GM04504 (cell line): ENCODE measurements at regions not wholly inside any gene's neighbourhood (a gene's known extent, or its start where the extent isn't known, plus 50 kb on each side); places are given as distances from the start of the nearest gene placed in this dataset.
"Not testable (repeated sequence)": the region's sequence is repeated elsewhere in the genome, so short reads cannot be mapped to it uniquely, and the experiment has no call there.

Experiments used
- DNase-seq: peaks from one replicate; pipeline ENCODE4 v3.0.0-alpha.2; 2012; ENCODE audit warnings: low read depth

- no peak for DNase-seq
These were observed 563.9 kb upstream of the SEMA6A start for GRCh38 chr5:117138523-117138922.

GRCh38 chr5:117135851-117136250, 561.2 kb upstream of the SEMA6A start:
- no peak for DNase-seq

GRCh38 chr5:117133198-117133597, 558.6 kb upstream of the SEMA6A start:
- DNase-seq, result no peak

- DNase-seq, result no peak
These were observed 557.3 kb upstream of the SEMA6A start for GRCh38 chr5:117131876-117132275.

- no peak for DNase-seq
These were observed 556.5 kb upstream of the SEMA6A start for GRCh38 chr5:117131048-117131679.

- no peak for DNase-seq
These were observed 543.9 kb upstream of the SEMA6A start for GRCh38 chr5:117118499-117118898.

- DNase-seq, result not testable (repeated sequence)
These were observed 542.7 kb upstream of the SEMA6A start for GRCh38 chr5:117117314-117117713.

GRCh38 chr5:117110548-117110947, 535.9 kb upstream of the SEMA6A start:
- no peak for DNase-seq

- no peak for DNase-seq
These were observed 533.2 kb upstream of the SEMA6A start for GRCh38 chr5:117107859-117108258.

- DNase-seq, result no peak
These were observed 529.1 kb upstream of the SEMA6A start for GRCh38 chr5:117103703-117104102.

GRCh38 chr5:117102591-117102990, 528.0 kb upstream of the SEMA6A start:
- no peak for DNase-seq

GRCh38 chr5:117100176-117100575, 525.6 kb upstream of the SEMA6A start:
- no peak for DNase-seq

- no peak for DNase-seq
These were observed 523.5 kb upstream of the SEMA6A start for GRCh38 chr5:117098094-117098493.

- no peak for DNase-seq
These were observed 521.0 kb upstream of the SEMA6A start for GRCh38 chr5:117095346-117096332.

- no peak for DNase-seq
These were observed 519.6 kb upstream of the SEMA6A start for GRCh38 chr5:117094114-117094815.

GRCh38 chr5:117093653-117094052, 519.0 kb upstream of the SEMA6A start:
- no peak for DNase-seq

GRCh38 chr5:117089001-117089400, 514.4 kb upstream of the SEMA6A start:
- no peak for DNase-seq

GRCh38 chr5:117088176-117088575, 513.6 kb upstream of the SEMA6A start:
- DNase-seq, result no peak

- DNase-seq, result no peak
These were observed 509.4 kb upstream of the SEMA6A start for GRCh38 chr5:117084067-117084466.

- DNase-seq, result no peak
These were observed 508.4 kb upstream of the SEMA6A start for GRCh38 chr5:117082977-117083376.

GRCh38 chr5:117077142-117077541, 502.5 kb upstream of the SEMA6A start:
- no peak for DNase-seq

GRCh38 chr5:117072439-117072838, 497.8 kb upstream of the SEMA6A start:
- DNase-seq, result no peak

GRCh38 chr5:117065800-117066199, 491.2 kb upstream of the SEMA6A start:
- no peak for DNase-seq
